Mesothelial cell of epicardium (in vitro differentiated cells): ENCODE measurements at regions not wholly inside any gene's neighbourhood (a gene's known extent, or its start where the extent isn't known, plus 50 kb on each side); places are given as distances from the start of the nearest gene placed in this dataset.
A peak's percentile ranks its signal among the peaks of the same experiment; 100 is the strongest.

Source experiments
- DNase-seq, 2 experiments: peaks; one replicate each; pipeline ENCODE4 v3.0.0; 2021; ENCODE audit warnings: low spot score in 2 of 2; ENCODE audit not compliant: unreplicated experiment in 2 of 2
- H3K27ac Mint-ChIP-seq: 2 replicates; pipeline ENCODE4 v1.8.0; 2021; ENCODE audit warnings: mixed read lengths
- H3K27me3 Mint-ChIP-seq: 2 replicates; pipeline ENCODE4 v1.8.0; 2021; ENCODE audit warnings: low read depth, mixed read lengths
- H3K36me3 Mint-ChIP-seq: 2 replicates; pipeline ENCODE4 v1.8.0; 2021; ENCODE audit warnings: mixed read lengths
- H3K4me1 Mint-ChIP-seq: 2 replicates; pipeline ENCODE4 v1.8.0; 2021; ENCODE audit warnings: mixed read lengths
- H3K4me3 Mint-ChIP-seq: 2 replicates; pipeline ENCODE4 v1.8.0; 2021; ENCODE audit warnings: mild to moderate bottlenecking, moderate library complexity, mixed read lengths
- H3K9me3 Mint-ChIP-seq: 2 replicates; pipeline ENCODE4 v1.8.0; 2021; ENCODE audit warnings: mixed read lengths
- CTCF ChIP-seq: fragments of 200-600 bp; sonication (generic); IDR thresholded peaks from one replicate; pipeline ENCODE4 v1.5.0; 2021; ENCODE audit warnings: antibody characterized with exemption; ENCODE audit not compliant: unreplicated experiment

DNA sequence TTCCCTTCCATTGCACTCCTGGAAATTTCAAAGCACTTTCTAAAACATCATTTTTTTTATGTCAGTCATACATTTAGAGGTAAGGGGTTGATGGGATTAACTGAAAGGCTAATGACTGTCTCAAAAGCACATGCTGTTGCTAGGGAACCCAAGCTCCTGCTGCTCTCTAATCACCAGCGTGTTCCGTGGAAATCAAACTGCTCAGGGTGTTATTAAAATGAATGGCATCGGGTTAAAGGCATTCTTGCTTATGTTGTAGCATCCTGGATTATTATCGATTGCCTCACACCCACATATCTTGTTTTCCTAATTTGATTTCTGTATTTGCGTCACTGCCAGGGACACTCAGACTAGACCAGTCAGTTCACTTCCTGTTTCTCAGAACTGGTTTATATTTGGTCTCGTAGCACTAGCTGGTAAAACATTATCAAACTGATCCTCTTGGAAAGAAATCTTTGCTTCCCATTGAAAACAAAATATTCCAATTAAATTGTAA is 216.5 kb upstream of the MKLN1 start:
- no peak for DNase-seq
- peaks cover 38% of the 10 kb centered on the region for H3K4me1 Mint-ChIP-seq
- H3K36me3 Mint-ChIP-seq, result no peaks in the 10 kb centered on the region
- no peaks in the 10 kb centered on the region for H3K9me3 Mint-ChIP-seq
- TF ChIP-seq CTCF, result no peak
- peak overlapping the region; percentile 95 for H3K4me3 Mint-ChIP-seq
- H3K27me3 Mint-ChIP-seq, result peaks cover 59% of the 10 kb centered on the region
- no peak overlapping the region for H3K27ac Mint-ChIP-seq

- H3K36me3 Mint-ChIP-seq, result no peaks in the 10 kb centered on the region
- TF ChIP-seq CTCF, result no peak
- H3K27ac Mint-ChIP-seq, result no peak overlapping the region
- no peak for DNase-seq
- no peaks in the 10 kb centered on the region for H3K9me3 Mint-ChIP-seq
- peaks cover 53% of the 10 kb centered on the region for H3K27me3 Mint-ChIP-seq
- H3K4me1 Mint-ChIP-seq, result peaks cover 33% of the 10 kb centered on the region
- H3K4me3 Mint-ChIP-seq, result no peak overlapping the region
Observed at GRCh38 chr7:131111792-131112191, 215.9 kb upstream of the MKLN1 start.

DNA sequence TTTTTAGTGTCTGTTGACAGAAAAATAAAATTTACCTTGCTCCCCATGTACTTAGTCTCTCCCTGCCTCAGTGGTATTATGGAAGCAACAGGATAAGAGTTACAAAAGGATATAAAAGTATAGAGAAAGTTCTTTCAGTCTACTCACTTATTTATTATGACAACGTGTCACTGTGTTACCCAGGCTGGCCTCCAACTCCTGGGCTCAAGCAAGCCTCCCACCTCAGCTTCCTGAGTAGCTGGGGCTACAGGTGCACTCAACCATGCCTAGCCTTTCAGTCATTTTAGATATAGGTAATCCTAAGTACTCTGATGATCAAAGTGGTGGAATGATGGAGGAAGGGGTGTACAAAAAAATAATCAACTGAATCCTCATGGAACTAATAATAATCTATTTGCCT is 215.2 kb upstream of the MKLN1 start:
- no peak for TF ChIP-seq CTCF
- H3K36me3 Mint-ChIP-seq, result no peaks in the 10 kb centered on the region
- H3K27ac Mint-ChIP-seq, result no peak overlapping the region
- H3K9me3 Mint-ChIP-seq, result peaks cover 2% of the 10 kb centered on the region
- H3K4me1 Mint-ChIP-seq, result peaks cover 31% of the 10 kb centered on the region
- no peak overlapping the region for H3K4me3 Mint-ChIP-seq
- DNase-seq, result no peak
- H3K27me3 Mint-ChIP-seq, result peaks cover 50% of the 10 kb centered on the region

- no peak for DNase-seq
- Mint-ChIP-seq H3K9me3 (peaks cover 16% of the 10 kb centered on the region), H3K27ac (no peak overlapping the region), H3K4me3 (no peak overlapping the region), H3K4me1 (peaks cover 11% of the 10 kb centered on the region), H3K27me3 (peaks cover 30% of the 10 kb centered on the region), H3K36me3 (no peaks in the 10 kb centered on the region)
- no peak for TF ChIP-seq CTCF
Observed at GRCh38 chr7:131115340-131115739, 212.3 kb upstream of the MKLN1 start.

GRCh38 chr7:131117439-131117838 is 210.2 kb upstream of the MKLN1 start:
- Mint-ChIP-seq H3K27me3 (peaks cover 20% of the 10 kb centered on the region), H3K4me1 (no peaks in the 10 kb centered on the region), H3K4me3 (no peak overlapping the region), H3K27ac (no peak overlapping the region), H3K9me3 (peaks cover 23% of the 10 kb centered on the region), H3K36me3 (no peaks in the 10 kb centered on the region)
- no peak for DNase-seq
- no peak for TF ChIP-seq CTCF

DNA sequence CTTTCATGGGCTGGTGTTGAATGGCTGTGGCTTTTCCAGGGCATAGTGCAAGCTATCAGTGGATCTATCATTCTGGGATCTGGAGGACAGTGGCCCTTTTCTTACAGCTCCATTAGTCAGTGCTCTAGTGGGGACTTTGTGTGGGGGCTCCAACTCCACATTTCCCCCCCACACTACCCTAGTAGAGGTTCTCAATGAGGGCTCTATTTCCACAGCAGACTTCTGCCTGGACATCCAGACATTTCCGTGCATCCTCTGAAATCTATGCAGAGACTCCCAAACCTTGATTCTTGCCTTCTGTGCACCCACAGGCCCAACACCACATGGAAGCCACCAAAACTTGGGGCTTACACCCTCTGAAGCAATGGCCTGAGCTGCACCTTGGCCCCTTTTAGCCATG is 208.3 kb upstream of the MKLN1 start:
- Mint-ChIP-seq H3K9me3 (peaks cover 23% of the 10 kb centered on the region), H3K4me1 (no peaks in the 10 kb centered on the region), H3K36me3 (no peaks in the 10 kb centered on the region), H3K27me3 (peaks cover 13% of the 10 kb centered on the region), H3K4me3 (no peak overlapping the region), H3K27ac (no peak overlapping the region)
- no peak for DNase-seq
- no peak for TF ChIP-seq CTCF
